ENCODE measurements at regions not wholly inside any gene's neighbourhood (a gene's known extent, or its start where the extent isn't known, plus 50 kb on each side); places are given as distances from the start of the nearest gene placed in this dataset.

GRCh38 chr2:37864217-37864616 is 60.9 kb upstream of the RMDN2 start:
- no peak for DNase-seq

- DNase-seq: no peak
Measured at GRCh38 chr2:37865640-37866039, 59.4 kb upstream of the RMDN2 start.

DNA sequence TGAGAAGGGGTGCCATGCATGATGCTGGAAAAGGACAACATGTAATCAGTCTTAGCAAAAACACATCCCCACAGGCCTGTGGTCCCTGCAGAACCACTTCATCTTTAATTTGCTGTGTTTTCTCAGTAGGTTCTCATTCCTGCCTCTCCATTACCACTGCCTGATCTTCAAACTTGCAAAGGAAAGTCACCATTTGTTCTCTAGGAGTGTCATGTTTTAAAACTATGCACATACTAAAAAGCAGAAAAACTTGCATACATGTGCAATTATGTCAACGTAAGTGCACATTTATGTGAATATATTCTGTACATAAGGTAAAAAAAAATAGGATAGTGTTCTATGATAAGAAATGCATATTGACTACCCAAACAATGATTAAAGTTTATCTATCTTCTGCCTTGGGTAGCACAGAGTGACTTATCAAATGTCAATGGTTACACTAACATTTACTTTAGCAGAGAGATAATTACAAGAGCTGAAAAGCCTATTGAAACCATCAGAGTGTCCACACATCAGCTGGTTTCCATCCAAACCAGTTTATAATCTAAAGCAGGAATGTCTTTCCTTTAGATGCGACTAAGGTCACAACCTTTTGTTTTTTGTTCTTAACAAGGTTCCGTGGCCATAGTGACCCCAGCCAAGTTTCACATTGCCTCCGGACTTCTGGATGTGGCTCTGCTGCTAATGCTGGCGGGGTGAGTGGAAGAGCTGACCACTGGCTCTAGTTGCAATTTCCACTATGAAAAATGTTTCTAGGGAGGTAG is 58.7 kb upstream of the RMDN2 start:
- no peak for DNase-seq

DNA sequence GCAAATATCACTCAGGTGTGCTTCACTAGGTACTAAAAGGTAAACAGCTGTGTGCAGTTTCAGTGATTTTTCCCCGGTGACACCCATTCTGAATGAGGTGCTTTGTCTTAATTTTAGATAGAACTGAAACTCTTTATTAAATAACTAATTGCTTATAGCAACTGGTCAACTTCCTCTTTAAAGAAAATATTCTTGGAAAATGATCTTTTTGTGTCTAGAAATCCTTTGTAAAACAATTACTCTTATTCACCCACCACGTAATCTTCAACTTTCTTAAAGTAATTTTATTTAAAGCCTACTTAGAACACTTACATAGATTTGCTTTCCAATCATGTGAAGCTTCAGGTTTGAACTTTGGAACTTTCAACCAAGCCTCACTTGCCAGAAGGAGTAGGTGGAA is 57.9 kb upstream of the RMDN2 start:
- DNase-seq: no peak

DNA sequence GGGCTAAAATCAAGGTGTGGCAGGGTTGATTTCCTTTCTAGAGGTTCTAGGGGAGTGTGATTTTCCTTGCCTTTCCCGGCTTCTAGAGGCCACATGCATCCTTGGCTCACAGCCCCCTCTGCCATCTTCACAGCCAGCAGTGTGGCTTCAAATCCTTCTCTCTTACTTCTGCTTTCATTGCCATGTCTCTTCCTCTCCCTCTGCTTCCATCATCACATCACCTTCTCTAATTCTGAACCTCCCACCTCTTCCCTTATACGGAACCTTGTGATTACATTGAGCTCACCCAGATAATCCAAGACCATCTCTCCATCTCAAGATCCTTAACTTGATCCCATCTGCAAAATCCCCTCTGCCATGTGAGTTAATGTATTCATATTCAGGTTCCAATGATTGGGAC is 56.2 kb upstream of the RMDN2 start:
- DNase-seq: no peak

GRCh38 chr2:37869304-37869703 is 55.8 kb upstream of the RMDN2 start:
- no peak for DNase-seq

GRCh38 chr2:37869771-37870170 is 55.3 kb upstream of the RMDN2 start:
- DNase-seq: no peak

DNA sequence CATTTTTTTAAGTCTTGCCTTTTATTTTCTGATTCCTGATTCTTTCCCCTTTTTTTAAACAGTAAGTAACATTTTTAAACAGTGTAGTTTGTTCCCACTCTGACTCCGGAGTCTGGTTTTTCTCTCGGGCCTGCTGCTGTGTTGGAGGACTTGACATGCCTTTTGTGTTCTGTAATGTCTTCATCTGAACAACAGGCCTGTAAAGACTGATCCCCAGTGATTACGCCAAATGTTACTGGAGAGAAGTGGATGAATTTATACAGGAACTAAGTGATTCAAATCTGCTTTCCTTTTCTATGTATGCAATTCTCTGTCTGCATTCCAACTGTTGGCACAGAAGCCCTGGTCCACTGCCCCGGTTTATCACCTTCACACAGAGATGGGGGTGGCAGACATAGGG is 54.3 kb upstream of the RMDN2 start:
- no peak for DNase-seq

DNA sequence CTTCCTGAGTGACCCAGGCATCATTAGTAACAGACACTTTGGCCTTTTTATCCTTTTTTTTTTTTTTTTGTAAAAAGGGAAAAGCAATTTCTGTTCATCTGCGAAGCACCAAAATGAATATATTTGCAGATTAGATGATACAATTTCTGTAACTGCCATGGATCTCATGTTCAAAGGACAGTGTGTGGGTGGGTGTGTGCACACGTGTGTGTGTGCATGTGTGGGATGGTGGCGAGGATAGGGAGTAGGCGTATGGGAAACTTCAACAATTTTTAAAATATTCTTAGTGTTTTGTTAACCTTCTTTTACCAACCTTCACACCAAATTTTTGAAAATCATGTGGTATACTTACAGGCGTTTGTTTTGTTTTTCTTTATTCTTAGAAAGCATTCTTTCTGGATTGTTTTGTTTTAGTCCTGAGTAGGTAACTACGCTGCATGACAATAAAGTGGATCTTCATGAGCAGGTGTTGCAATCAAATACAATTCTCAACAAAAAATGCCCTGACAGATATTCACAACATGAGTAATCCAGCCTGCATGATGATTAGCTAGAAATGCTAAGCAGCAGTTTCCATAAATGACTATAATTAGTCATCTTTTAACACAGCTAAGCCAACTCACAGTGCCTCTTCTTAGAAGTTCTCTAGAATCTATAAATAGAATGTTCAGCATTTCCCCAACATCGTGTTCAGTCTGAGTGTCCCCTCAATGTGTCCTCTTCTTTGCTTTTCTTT is 53.5 kb upstream of the RMDN2 start:
- DNase-seq: peak in 2 of 58 donors; percentile 47 to 50

DNA sequence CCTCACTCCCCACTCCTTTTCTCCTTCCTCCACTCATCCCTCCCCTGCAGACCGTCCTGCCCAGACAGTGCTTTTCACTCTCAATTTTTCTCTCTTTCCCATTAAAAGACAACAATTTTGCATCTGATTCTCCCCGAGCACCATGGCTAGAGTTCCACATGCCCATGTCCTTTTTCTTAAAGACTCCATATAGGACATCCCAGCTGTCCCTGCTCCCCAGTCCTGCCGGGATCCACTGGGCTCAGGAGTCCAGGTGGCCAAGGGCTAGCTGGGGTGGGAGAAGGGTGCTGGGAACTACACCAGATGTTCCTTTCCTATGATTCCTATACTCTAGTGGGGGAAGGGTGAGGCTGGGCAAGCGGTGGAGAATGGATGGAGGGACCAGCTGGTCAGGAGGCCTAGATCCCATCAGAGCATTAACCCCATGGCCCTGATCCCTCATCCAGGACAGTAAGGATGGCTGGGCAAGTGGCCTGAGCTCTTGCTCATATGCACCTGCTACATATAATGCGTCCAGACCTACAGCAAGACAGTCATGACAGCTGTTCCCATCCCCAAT is 52.8 kb upstream of the RMDN2 start:
- peak in 2 of 58 donors; percentile 17 to 22 for DNase-seq

- DNase-seq: no peak
Measured at GRCh38 chr2:37873229-37873628, 51.9 kb upstream of the RMDN2 start.

GRCh38 chr2:37873749-37874330 is 51.2 kb upstream of the RMDN2 start:
- no peak for DNase-seq

GRCh38 chr2:37874470-37874869 is 50.6 kb upstream of the RMDN2 start:
- no peak for DNase-seq

All from anterior cingulate cortex (tissue), 58 donors.